Stomach (tissue), 8 donors: ENCODE measurements at regions not wholly inside any gene's neighbourhood (a gene's known extent, or its start where the extent isn't known, plus 50 kb on each side); places are given as distances from the start of the nearest gene placed in this dataset.

Source experiments
- DNase-seq, 2 donors: peaks; one replicate each; pipeline versions ENCODE4 v3.0.0 to v3.0.0-alpha.2; 2013 to 2019
- H3K27ac ChIP-seq, 5 donors: fragments of 200-600 bp in 4 of 5; sonication (generic) in 4 of 5; one replicate each; pipeline ENCODE4 v1.5.1; 2013 to 2019; ENCODE audit warnings: mild to moderate bottlenecking in 1 of 5, moderate library complexity in 1 of 5
- H3K27me3 ChIP-seq, 3 donors: fragments of 200-600 bp; sonication (generic); one replicate each; pipeline ENCODE4 v1.5.1; 2017 to 2019; ENCODE audit warnings: mixed run types in 1 of 3
- H3K36me3 ChIP-seq, 4 donors: fragments of 200-600 bp; sonication (generic); 1 replicate in 3 of 4; 2 replicates in 1 of 4; pipeline ENCODE4 v1.5.1; 2016 to 2019
- H3K4me1 ChIP-seq, 4 donors: fragments of 200-600 bp; sonication (generic); one replicate each; pipeline ENCODE4 v1.5.1; 2016 to 2019
- H3K4me3 ChIP-seq, 4 donors: fragments of 200-600 bp; sonication (generic) in 3 of 4; one replicate each; pipeline ENCODE4 v1.5.1; 2016 to 2019; ENCODE audit warnings: mild to moderate bottlenecking in 1 of 4
- H3K9me3 ChIP-seq, 4 donors: fragments of 200-600 bp; sonication (generic); one replicate each; pipeline ENCODE4 v1.5.1; 2016 to 2019
- EP300 ChIP-seq: sonication (generic); formaldehyde crosslinking; IDR thresholded peaks from one replicate; pipeline ENCODE4 v1.6.1; 2017; ENCODE audit warnings: antibody characterized with exemption
- POLR2A ChIP-seq, 4 donors: fragments of 450-650 bp; IDR thresholded peaks; one replicate each; pipeline ENCODE4 v1.6.1; 2016; ENCODE audit warnings: antibody characterized with exemption in 4 of 4, control low read depth in 2 of 4, mild to moderate bottlenecking in 1 of 4, moderate library complexity in 1 of 4
- POLR2AphosphoS5 ChIP-seq, 3 donors: sonication (generic); formaldehyde crosslinking; IDR thresholded peaks; one replicate each; pipeline ENCODE4 v1.6.1; 2016; ENCODE audit warnings: antibody characterized with exemption in 3 of 3
- WGBS, 5 donors: extraction: QIAGEN DNeasy Blood & Tissue Kit in 3 of 5; methylation state at CpG; one replicate each; pipeline versions ENCODE4 v1.1.5 to v1.1.7; 2013 to 2018; 5-methylcytosine and 5-hydroxymethylcytosine counted together
- intact Hi-C: fragments of 100-400 bp; cut with DNase I; formaldehyde crosslinking; loops from one replicate; pipeline ENCODE4 v1.15.1; 2023; ENCODE audit warnings: low total_unique reads
- TF ChIP-seq, protein P1 (sequence below), 7 experiments: fragments of 450-650 bp in 4 of 7; fragments of 200-600 bp in 3 of 7; sonication (generic) in 3 of 7; IDR thresholded peaks; one replicate each; pipeline ENCODE4 v1.5.1; 2016 to 2019; ENCODE audit warnings: antibody characterized with exemption in 7 of 7, control low read depth in 2 of 7, mild to moderate bottlenecking in 1 of 7
- donor health status: healthy with polysubstance abuse.
- donor health status: Bipolar disorder and iron deficiency.
- donor health status: healthy.

- no peak overlapping the region for H3K4me3 ChIP-seq
- no peaks in the 10 kb centered on the region for H3K36me3 ChIP-seq
- DNase-seq, result no peak
- H3K27ac ChIP-seq, result no peak overlapping the region
- TF ChIP-seq POLR2A (IDR thresholded peaks at IDR 0.05) (no peak), EP300 (no peak), POLR2AphosphoS5 (IDR thresholded peaks at IDR 0.05) (no peak)
- TF ChIP-seq, protein P1, sequence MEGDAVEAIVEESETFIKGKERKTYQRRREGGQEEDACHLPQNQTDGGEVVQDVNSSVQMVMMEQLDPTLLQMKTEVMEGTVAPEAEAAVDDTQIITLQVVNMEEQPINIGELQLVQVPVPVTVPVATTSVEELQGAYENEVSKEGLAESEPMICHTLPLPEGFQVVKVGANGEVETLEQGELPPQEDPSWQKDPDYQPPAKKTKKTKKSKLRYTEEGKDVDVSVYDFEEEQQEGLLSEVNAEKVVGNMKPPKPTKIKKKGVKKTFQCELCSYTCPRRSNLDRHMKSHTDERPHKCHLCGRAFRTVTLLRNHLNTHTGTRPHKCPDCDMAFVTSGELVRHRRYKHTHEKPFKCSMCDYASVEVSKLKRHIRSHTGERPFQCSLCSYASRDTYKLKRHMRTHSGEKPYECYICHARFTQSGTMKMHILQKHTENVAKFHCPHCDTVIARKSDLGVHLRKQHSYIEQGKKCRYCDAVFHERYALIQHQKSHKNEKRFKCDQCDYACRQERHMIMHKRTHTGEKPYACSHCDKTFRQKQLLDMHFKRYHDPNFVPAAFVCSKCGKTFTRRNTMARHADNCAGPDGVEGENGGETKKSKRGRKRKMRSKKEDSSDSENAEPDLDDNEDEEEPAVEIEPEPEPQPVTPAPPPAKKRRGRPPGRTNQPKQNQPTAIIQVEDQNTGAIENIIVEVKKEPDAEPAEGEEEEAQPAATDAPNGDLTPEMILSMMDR (IDR thresholded peaks at IDR 0.05), result no peak
- intact Hi-C loops, result no loop called here
- no peaks in the 10 kb centered on the region for H3K27me3 ChIP-seq
- 76 to 83% (median 80%) methylated on average over 7 of the region's 7 CpGs for WGBS, 5 donors
- H3K4me1 ChIP-seq, result no peaks in the 10 kb centered on the region
- H3K9me3 ChIP-seq, result peaks cover 0 to 13% (median 2%) of the 10 kb centered on the region in 4 donors
Measured at GRCh38 chr6:45808042-45808645, 207.5 kb downstream of the CLIC5 start.

GRCh38 chr6:45807311-45808041, 208.2 kb downstream of the CLIC5 start:
- Histone ChIP-seq H3K27me3 (no peaks in the 10 kb centered on the region), H3K27ac (no peak overlapping the region), H3K4me3 (no peak overlapping the region), H3K4me1 (no peaks in the 10 kb centered on the region), H3K9me3 (peaks cover 0 to 13% (median 2%) of the 10 kb centered on the region in 4 donors), H3K36me3 (no peaks in the 10 kb centered on the region)
- TF ChIP-seq EP300 (no peak), POLR2AphosphoS5 (IDR thresholded peaks at IDR 0.05) (no peak), POLR2A (IDR thresholded peaks at IDR 0.05) (no peak)
- TF ChIP-seq, protein P1 (IDR thresholded peaks at IDR 0.05), result no peak
- 73 to 89% (median 83%) methylated on average over 4 of the region's 4 CpGs for WGBS, 5 donors
- DNase-seq, result no peak
- intact Hi-C loops, result no loop called here

DNA sequence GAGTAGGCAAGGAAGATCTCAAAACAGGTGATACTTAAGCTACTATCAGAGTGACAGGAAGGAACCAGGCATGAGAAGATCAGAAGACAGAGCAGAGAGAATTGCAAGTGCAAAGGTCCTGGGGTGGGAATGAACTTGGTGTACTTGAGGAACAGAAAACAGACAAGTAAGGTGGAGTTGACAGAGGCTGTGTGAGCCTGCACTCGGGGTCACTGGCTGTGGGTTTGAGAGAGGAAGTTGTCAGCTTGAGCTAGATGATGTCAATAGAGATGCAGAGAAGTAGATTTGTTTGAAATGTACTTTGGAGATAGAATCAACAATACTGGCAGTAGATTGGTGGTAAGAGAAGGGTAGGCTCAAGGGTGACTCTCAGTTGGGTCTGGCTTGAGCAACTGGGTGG, 209.5 kb downstream of the CLIC5 start:
- no peak for DNase-seq
- no peaks in the 10 kb centered on the region for H3K27me3 ChIP-seq
- H3K4me1 ChIP-seq, result no peaks in the 10 kb centered on the region
- TF ChIP-seq POLR2A (IDR thresholded peaks at IDR 0.05) (no peak), POLR2AphosphoS5 (IDR thresholded peaks at IDR 0.05) (no peak), EP300 (no peak)
- TF ChIP-seq, protein P1 (IDR thresholded peaks at IDR 0.05), result no peak
- no peak overlapping the region for H3K4me3 ChIP-seq
- peaks cover 0 to 13% (median 2%) of the 10 kb centered on the region in 4 donors for H3K9me3 ChIP-seq
- no peak overlapping the region for H3K27ac ChIP-seq
- no peaks in the 10 kb centered on the region for H3K36me3 ChIP-seq
- WGBS, 5 donors, result 51 to 74% (median 60%) methylated on average over 1 of the region's 1 CpG
- intact Hi-C loops, result no loop called here

GRCh38 chr6:45803071-45803470, 212.6 kb downstream of the CLIC5 start:
- Histone ChIP-seq H3K9me3 (peaks cover 0 to 13% (median 2%) of the 10 kb centered on the region in 4 donors), H3K27me3 (no peaks in the 10 kb centered on the region), H3K36me3 (no peaks in the 10 kb centered on the region), H3K4me1 (no peaks in the 10 kb centered on the region), H3K27ac (no peak overlapping the region), H3K4me3 (no peak overlapping the region)
- WGBS, 5 donors, result 82 to 92% (median 89%) methylated on average over 4 of the region's 4 CpGs
- TF ChIP-seq EP300 (no peak), POLR2AphosphoS5 (IDR thresholded peaks at IDR 0.05) (no peak), POLR2A (IDR thresholded peaks at IDR 0.05) (no peak)
- TF ChIP-seq, protein P1 (IDR thresholded peaks at IDR 0.05), result no peak
- intact Hi-C loops, result no loop called here
- DNase-seq, result no peak
